Lower lobe of right lung (tissue), 2 donors: ENCODE measurements at regions not wholly inside any gene's neighbourhood (a gene's known extent, or its start where the extent isn't known, plus 50 kb on each side); places are given as distances from the start of the nearest gene placed in this dataset.

ENCODE experiments used
- ATAC-seq, 2 donors: fragments of 200-7000 bp; cut with Tn5 transposase; one replicate each; pipeline ENCODE4 v1.9.1; 2020 to 2022; ENCODE audit warnings: mild to moderate bottlenecking in 2 of 2, moderate library complexity in 2 of 2
- DNase-seq: peaks from one replicate; pipeline ENCODE4 v3.0.0-alpha.2; 2020
- H3K27ac ChIP-seq: fragments of 200-600 bp; one replicate; pipeline ENCODE4 v1.8.0; 2022
- H3K27me3 ChIP-seq: fragments of 200-600 bp; one replicate; pipeline ENCODE4 v1.8.0; 2022; ENCODE audit warnings: low read depth
- H3K36me3 ChIP-seq: fragments of 200-600 bp; one replicate; pipeline ENCODE4 v1.8.0; 2022; ENCODE audit warnings: mild to moderate bottlenecking
- H3K4me1 ChIP-seq: fragments of 200-600 bp; one replicate; pipeline ENCODE4 v1.8.0; 2022
- H3K4me3 ChIP-seq: fragments of 200-600 bp; one replicate; pipeline ENCODE4 v1.8.0; 2022; ENCODE audit warnings: mild to moderate bottlenecking
- H3K9me3 ChIP-seq: fragments of 200-600 bp; one replicate; pipeline ENCODE4 v1.8.0; 2022
- intact Hi-C: fragments of 100-400 bp; cut with DNase I; formaldehyde crosslinking; loops from one replicate; pipeline ENCODE4 v1.11.0; 2022
- TF ChIP-seq, protein P1 (sequence below): fragments of 200-600 bp; IDR thresholded peaks from one replicate; pipeline ENCODE4 v1.8.0; 2022; ENCODE audit warnings: antibody characterized with exemption, mild to moderate bottlenecking
- donor health status: DM: no; HTN: yes; CAD: no; lungs with severe emphysema.

DNA sequence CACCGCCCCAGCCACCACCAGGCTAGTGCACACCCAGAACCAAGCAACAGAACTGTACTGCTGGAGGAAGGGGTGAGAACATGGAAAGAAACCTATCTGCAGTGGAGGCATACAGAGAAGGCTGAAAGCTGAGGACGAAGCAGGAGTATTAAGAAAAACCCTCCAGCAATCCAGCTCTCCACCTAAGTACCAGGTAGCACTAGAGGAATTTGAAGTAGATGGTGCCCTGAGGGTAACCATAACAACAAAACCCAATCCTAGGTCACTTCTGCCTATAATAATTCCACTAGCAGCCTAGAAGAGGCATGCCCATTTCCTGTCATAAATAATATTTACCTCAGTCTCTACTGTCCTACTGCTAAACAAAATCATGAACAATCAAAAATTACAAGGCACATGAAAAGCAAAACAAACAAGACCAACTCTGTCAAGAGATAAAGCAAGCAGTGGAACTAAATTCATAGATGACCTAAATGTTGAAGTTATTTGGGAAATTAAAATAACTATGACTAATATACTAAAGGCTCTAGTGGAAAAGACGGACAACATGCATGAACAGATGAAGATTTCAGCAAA lies 51.1 kb downstream of the HYCC1 start:
- H3K4me1 ChIP-seq, result no peaks in the 10 kb centered on the region
- peak; percentile 62 to 67 for ATAC-seq
- intact Hi-C loops, result no loop called here

DNA sequence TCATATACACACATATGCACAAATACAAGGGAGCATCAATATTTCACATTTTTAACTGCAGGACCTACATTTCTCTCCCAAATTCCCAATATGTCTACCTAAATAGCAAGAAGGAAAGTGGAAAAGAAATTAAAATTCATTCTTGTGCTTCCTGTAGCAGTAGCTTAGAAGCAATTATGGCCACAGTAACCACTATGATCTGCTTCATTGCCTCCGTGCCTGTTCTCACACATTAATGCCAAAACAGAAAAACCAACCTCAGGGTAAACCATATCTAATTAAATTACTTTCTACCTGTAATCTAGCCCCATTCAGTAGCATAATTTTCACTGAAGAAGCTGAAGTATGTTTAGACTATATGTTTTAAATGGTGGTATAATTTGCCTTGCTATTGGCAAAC lies 55.2 kb downstream of the HYCC1 start:
- Histone ChIP-seq H3K9me3 (no peaks in the 10 kb centered on the region), H3K4me3 (no peak overlapping the region), H3K27ac (no peak overlapping the region), H3K4me1 (no peaks in the 10 kb centered on the region), H3K27me3 (no peaks in the 10 kb centered on the region), H3K36me3 (peaks cover 28% of the 10 kb centered on the region)
- ATAC-seq (no peak), DNase-seq (no peak)
- intact Hi-C loops, result no loop called here
- TF ChIP-seq, protein P1, sequence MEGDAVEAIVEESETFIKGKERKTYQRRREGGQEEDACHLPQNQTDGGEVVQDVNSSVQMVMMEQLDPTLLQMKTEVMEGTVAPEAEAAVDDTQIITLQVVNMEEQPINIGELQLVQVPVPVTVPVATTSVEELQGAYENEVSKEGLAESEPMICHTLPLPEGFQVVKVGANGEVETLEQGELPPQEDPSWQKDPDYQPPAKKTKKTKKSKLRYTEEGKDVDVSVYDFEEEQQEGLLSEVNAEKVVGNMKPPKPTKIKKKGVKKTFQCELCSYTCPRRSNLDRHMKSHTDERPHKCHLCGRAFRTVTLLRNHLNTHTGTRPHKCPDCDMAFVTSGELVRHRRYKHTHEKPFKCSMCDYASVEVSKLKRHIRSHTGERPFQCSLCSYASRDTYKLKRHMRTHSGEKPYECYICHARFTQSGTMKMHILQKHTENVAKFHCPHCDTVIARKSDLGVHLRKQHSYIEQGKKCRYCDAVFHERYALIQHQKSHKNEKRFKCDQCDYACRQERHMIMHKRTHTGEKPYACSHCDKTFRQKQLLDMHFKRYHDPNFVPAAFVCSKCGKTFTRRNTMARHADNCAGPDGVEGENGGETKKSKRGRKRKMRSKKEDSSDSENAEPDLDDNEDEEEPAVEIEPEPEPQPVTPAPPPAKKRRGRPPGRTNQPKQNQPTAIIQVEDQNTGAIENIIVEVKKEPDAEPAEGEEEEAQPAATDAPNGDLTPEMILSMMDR, result no peak

More for the DNA sequence above, 51.1 kb downstream of the HYCC1 start:
- peaks cover 28% of the 10 kb centered on the region for H3K36me3 ChIP-seq
- no peak overlapping the region for H3K4me3 ChIP-seq
- no peaks in the 10 kb centered on the region for H3K27me3 ChIP-seq
- no peaks in the 10 kb centered on the region for H3K9me3 ChIP-seq
- TF ChIP-seq, protein P1, result no peak
- no peak overlapping the region for H3K27ac ChIP-seq
- no peak for DNase-seq

DNA sequence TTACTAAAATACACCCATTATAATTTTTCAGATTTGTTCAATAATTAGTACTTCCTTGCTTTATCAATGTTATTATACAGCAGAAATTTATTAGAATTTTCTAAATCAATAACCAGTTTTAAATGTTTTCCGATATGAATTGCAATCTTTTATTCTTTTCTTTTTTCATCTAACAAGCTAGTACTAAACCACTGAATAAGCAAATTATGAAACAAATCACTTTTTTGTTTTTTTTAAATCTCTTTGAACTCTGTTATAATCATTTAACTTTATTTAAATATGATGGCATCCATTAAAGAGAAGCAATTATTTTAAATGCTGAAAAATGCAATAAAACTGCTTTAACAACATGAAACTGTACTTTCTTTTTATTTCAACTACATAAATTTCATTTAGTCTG lies 59.7 kb downstream of the HYCC1 start:
- Histone ChIP-seq H3K27me3 (no peaks in the 10 kb centered on the region), H3K4me3 (no peak overlapping the region), H3K4me1 (peaks cover 4% of the 10 kb centered on the region), H3K36me3 (peaks cover 10% of the 10 kb centered on the region), H3K27ac (no peak overlapping the region), H3K9me3 (no peaks in the 10 kb centered on the region)
- ATAC-seq (no peak), DNase-seq (no peak)
- TF ChIP-seq, protein P1, result no peak
- intact Hi-C loops, result no loop called here

DNA sequence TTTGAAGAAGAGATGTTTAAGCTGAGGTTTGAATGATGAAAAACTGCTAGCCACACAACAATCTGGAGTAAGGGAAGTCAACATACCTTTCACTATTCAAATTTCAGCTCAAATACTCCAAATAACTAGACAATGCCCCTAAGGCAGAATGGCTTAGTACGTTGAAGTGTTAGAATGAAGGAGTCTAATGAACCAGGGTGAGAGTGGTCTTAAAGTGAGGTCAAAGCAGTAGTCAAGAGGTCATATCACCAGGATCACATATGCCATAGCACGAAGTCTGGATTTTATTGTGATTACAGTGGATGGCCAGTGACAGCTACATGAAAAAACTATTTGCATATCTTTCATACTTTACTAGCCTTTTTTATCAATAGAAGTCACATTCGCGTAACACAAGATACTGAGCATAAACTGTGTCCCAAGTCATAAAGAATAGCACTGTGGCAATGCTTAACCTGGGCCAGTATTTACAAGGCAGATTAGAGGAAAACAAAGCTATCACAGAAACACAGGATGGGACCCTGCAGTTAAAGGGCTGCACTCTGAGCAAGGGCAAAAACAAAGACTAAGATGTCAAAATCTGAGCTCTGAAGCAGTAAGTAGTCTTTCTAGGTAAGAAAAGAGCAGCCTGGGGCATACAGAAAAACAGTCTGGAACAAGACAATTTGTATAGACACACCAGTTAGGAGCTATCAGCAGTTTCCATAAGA lies 61.5 kb downstream of the HYCC1 start:
- no peak for ATAC-seq
- no peak overlapping the region for H3K27ac ChIP-seq
- peaks cover 4% of the 10 kb centered on the region for H3K4me1 ChIP-seq
- TF ChIP-seq, protein P1, result no peak
- intact Hi-C loops, result no loop called here
- no peaks in the 10 kb centered on the region for H3K36me3 ChIP-seq
- no peaks in the 10 kb centered on the region for H3K27me3 ChIP-seq
- H3K9me3 ChIP-seq, result no peaks in the 10 kb centered on the region
- no peak overlapping the region for H3K4me3 ChIP-seq
- no peak for DNase-seq

DNA sequence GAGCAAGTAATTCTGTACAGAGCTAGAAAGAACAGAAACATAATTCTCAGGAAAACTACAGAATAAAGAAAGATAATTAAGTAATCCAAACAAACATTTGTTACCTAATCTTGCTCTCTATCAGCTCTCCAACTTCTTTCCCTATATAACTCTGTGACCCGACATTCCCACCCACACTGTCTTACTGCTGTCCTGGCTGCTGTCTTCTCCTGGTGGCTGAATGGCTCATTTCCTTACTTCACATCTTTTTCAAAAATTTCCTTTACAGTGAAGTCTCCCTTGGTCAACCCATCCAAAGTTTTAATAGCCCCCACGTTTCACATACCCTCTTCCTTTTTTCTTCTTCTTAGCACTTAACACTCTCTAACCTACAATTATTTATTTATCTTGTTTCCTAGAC lies 64.0 kb downstream of the HYCC1 start:
- intact Hi-C loops, result no loop called here
- Histone ChIP-seq H3K27me3 (no peaks in the 10 kb centered on the region), H3K4me1 (peaks cover 4% of the 10 kb centered on the region), H3K36me3 (peaks cover 9% of the 10 kb centered on the region), H3K9me3 (no peaks in the 10 kb centered on the region), H3K4me3 (no peak overlapping the region), H3K27ac (no peak overlapping the region)
- TF ChIP-seq, protein P1, result no peak
- DNase-seq (no peak), ATAC-seq (no peak)
